ENCODE measurements at regions not wholly inside any gene's neighbourhood (a gene's known extent, or its start where the extent isn't known, plus 50 kb on each side); places are given as distances from the start of the nearest gene placed in this dataset.

- Histone ChIP-seq H3K36me3 (replicated peaks; ENCODE audit: insufficient read depth, low read depth) (no peaks in the 10 kb centered on the region), H2AFZ (no peak overlapping the region), H3K9me2 (replicated peaks; ENCODE audit: insufficient read depth) (no peaks in the 10 kb centered on the region), H3K27me3 (no peaks in the 10 kb centered on the region), H3K9me3 (ENCODE audit: low read depth) (no peaks in the 10 kb centered on the region), H4K20me1 (ENCODE audit: insufficient read depth, poor library complexity, severe bottlenecking) (no peaks in the 10 kb centered on the region), H3K4me2 (no peak overlapping the region), H3K79me2 (no peaks in the 10 kb centered on the region), H3K27ac (no peak overlapping the region), H3K4me1 (ENCODE audit: insufficient read depth) (peaks cover 26% of the 10 kb centered on the region), H3K4me3 (no peak overlapping the region)
- TF ChIP-seq CTCF (IDR thresholded peaks at IDR 0.05; ENCODE audit: poor library complexity) (no peak), EZH2phosphoT487 (IDR thresholded peaks at IDR 0.05; ENCODE audit: low read depth, severe bottlenecking, unreplicated experiment) (no peak), EZH2 (IDR thresholded peaks at IDR 0.05; ENCODE audit: borderline replicate concordance) (no peak)
- 94% methylated on average over 5 of the region's 5 CpGs for WGBS (ENCODE audit: low lambda C conversion rate, missing lambda C conversion rate)
- DNase-seq (ENCODE audit: low spot score): no peak
Measured at GRCh38 chr2:212908031-212908430, 243.4 kb downstream of the IKZF2 start.

- no peaks in the 10 kb centered on the region for H3K36me3 ChIP-seq (replicated peaks; ENCODE audit: insufficient read depth, low read depth)
- H3K4me2 ChIP-seq: peak overlapping the region; percentile 55
- peak overlapping the region; percentile 78 for H3K27ac ChIP-seq
- no peak overlapping the region for H3K4me3 ChIP-seq
- H3K79me2 ChIP-seq: no peaks in the 10 kb centered on the region
- H3K9me3 ChIP-seq (ENCODE audit: low read depth): no peaks in the 10 kb centered on the region
- no peak for TF ChIP-seq CTCF (IDR thresholded peaks at IDR 0.05; ENCODE audit: poor library complexity)
- no peak for TF ChIP-seq EZH2phosphoT487 (IDR thresholded peaks at IDR 0.05; ENCODE audit: low read depth, severe bottlenecking, unreplicated experiment)
- TF ChIP-seq EZH2 (IDR thresholded peaks at IDR 0.05; ENCODE audit: borderline replicate concordance): no peak
- WGBS (ENCODE audit: low lambda C conversion rate, missing lambda C conversion rate): 77% methylated on average over 5 of the region's 5 CpGs
- no peaks in the 10 kb centered on the region for H3K27me3 ChIP-seq
- no peaks in the 10 kb centered on the region for H4K20me1 ChIP-seq (ENCODE audit: insufficient read depth, poor library complexity, severe bottlenecking)
- peak overlapping the region; percentile 15 for H2AFZ ChIP-seq
- no peaks in the 10 kb centered on the region for H3K9me2 ChIP-seq (replicated peaks; ENCODE audit: insufficient read depth)
- no peak for DNase-seq (ENCODE audit: low spot score)
- peaks cover 13% of the 10 kb centered on the region for H3K4me1 ChIP-seq (ENCODE audit: insufficient read depth)
Measured at GRCh38 chr2:212906620-212907019, 244.8 kb downstream of the IKZF2 start.

GRCh38 chr2:212905640-212906201 lies 245.7 kb downstream of the IKZF2 start:
- Histone ChIP-seq H3K79me2 (no peaks in the 10 kb centered on the region), H3K27me3 (no peaks in the 10 kb centered on the region), H4K20me1 (ENCODE audit: insufficient read depth, poor library complexity, severe bottlenecking) (no peaks in the 10 kb centered on the region), H3K4me3 (no peak overlapping the region), H3K9me3 (ENCODE audit: low read depth) (no peaks in the 10 kb centered on the region), H3K36me3 (replicated peaks; ENCODE audit: insufficient read depth, low read depth) (no peaks in the 10 kb centered on the region), H3K4me2 (peak overlapping the region; percentile 55), H3K27ac (peak overlapping the region; percentile 78), H2AFZ (peak overlapping the region; percentile 9), H3K9me2 (replicated peaks; ENCODE audit: insufficient read depth) (no peaks in the 10 kb centered on the region), H3K4me1 (ENCODE audit: insufficient read depth) (peaks cover 9% of the 10 kb centered on the region)
- WGBS (ENCODE audit: low lambda C conversion rate, missing lambda C conversion rate): 40% methylated on average over 6 of the region's 6 CpGs
- peak; percentile 42 for DNase-seq (ENCODE audit: low spot score)
- TF ChIP-seq EZH2 (IDR thresholded peaks at IDR 0.05; ENCODE audit: borderline replicate concordance) (no peak), CTCF (IDR thresholded peaks at IDR 0.05; ENCODE audit: poor library complexity) (no peak), EZH2phosphoT487 (IDR thresholded peaks at IDR 0.05; ENCODE audit: low read depth, severe bottlenecking, unreplicated experiment) (no peak)
